NT2/D1 (cell line): ENCODE measurements at regions not wholly inside any gene's neighbourhood (a gene's known extent, or its start where the extent isn't known, plus 50 kb on each side); places are given as distances from the start of the nearest gene placed in this dataset.

Source experiments
- DNase-seq: peaks from one replicate; pipeline ENCODE4 v3.0.0-alpha.2; 2011; ENCODE audit warnings: low read depth, low spot score
- H3K27me3 ChIP-seq: 2 replicates; pipeline ENCODE4 v1.6.0; 2011; ENCODE audit warnings: mild to moderate bottlenecking; ENCODE audit not compliant: insufficient read length, insufficient read depth
- H3K36me3 ChIP-seq: 2 replicates; pipeline ENCODE4 v1.6.1; 2011; ENCODE audit warnings: mild to moderate bottlenecking, low read length, mixed read lengths; ENCODE audit not compliant: insufficient read depth, insufficient read length
- H3K4me1 ChIP-seq: 2 replicates; pipeline ENCODE4 v1.5.1; 2011; ENCODE audit not compliant: insufficient read depth, insufficient read length
- H3K4me3 ChIP-seq: 2 replicates; pipeline ENCODE4 v1.5.1; 2011; ENCODE audit warnings: low read depth; ENCODE audit not compliant: insufficient read length
- H3K9ac ChIP-seq: 2 replicates; pipeline ENCODE4 v1.6.0; 2011; ENCODE audit warnings: low read depth; ENCODE audit not compliant: insufficient read length
- H3K9me3 ChIP-seq: 2 replicates; pipeline ENCODE4 v1.5.1; 2011; ENCODE audit warnings: mild to moderate bottlenecking, low read length; ENCODE audit not compliant: insufficient read depth
- SUZ12 ChIP-seq: IDR thresholded peaks from 2 replicates; pipeline ENCODE4 v1.6.1; 2011; ENCODE audit not compliant: insufficient read length, insufficient read depth; ENCODE audit errors: extremely low read depth
- YY1 ChIP-seq: IDR thresholded peaks from 2 replicates; pipeline ENCODE4 v1.6.1; 2011; ENCODE audit not compliant: insufficient read length, insufficient read depth
- ZNF274 ChIP-seq: IDR thresholded peaks from 2 replicates; pipeline ENCODE4 v1.6.1; 2011; ENCODE audit warnings: mild to moderate bottlenecking, low read depth, low read length

GRCh38 chr13:84497613-84498012, 615.3 kb upstream of the SLITRK1 start:
- no peak overlapping the region for H3K4me3 ChIP-seq
- H3K36me3 ChIP-seq: no peaks in the 10 kb centered on the region
- no peaks in the 10 kb centered on the region for H3K27me3 ChIP-seq
- DNase-seq: no peak
- no peak overlapping the region for H3K9ac ChIP-seq
- no peaks in the 10 kb centered on the region for H3K9me3 ChIP-seq
- no peak for TF ChIP-seq YY1
- no peaks in the 10 kb centered on the region for H3K4me1 ChIP-seq

GRCh38 chr13:84491952-84492351, 609.7 kb upstream of the SLITRK1 start:
- no peaks in the 10 kb centered on the region for H3K27me3 ChIP-seq
- no peaks in the 10 kb centered on the region for H3K36me3 ChIP-seq
- no peaks in the 10 kb centered on the region for H3K9me3 ChIP-seq
- H3K9ac ChIP-seq: no peak overlapping the region
- TF ChIP-seq YY1 (no peak), SUZ12 (no peak), ZNF274 (no peak)
- no peaks in the 10 kb centered on the region for H3K4me1 ChIP-seq
- no peak overlapping the region for H3K4me3 ChIP-seq
- DNase-seq: no peak

- Histone ChIP-seq H3K27me3 (no peaks in the 10 kb centered on the region), H3K9ac (no peak overlapping the region), H3K4me1 (no peaks in the 10 kb centered on the region), H3K4me3 (no peak overlapping the region), H3K9me3 (no peaks in the 10 kb centered on the region), H3K36me3 (no peaks in the 10 kb centered on the region)
- no peak for DNase-seq
- no peak for TF ChIP-seq ZNF274
- TF ChIP-seq SUZ12: no peak
- TF ChIP-seq YY1: no peak
Observed at GRCh38 chr13:84487752-84488151, 605.5 kb upstream of the SLITRK1 start.

- Histone ChIP-seq H3K27me3 (no peaks in the 10 kb centered on the region), H3K9me3 (no peaks in the 10 kb centered on the region), H3K9ac (no peak overlapping the region), H3K4me1 (no peaks in the 10 kb centered on the region), H3K36me3 (no peaks in the 10 kb centered on the region), H3K4me3 (no peak overlapping the region)
- DNase-seq: no peak
- TF ChIP-seq SUZ12 (no peak), YY1 (no peak), ZNF274 (no peak)
Observed at GRCh38 chr13:84481958-84482357, 599.7 kb upstream of the SLITRK1 start.

- Histone ChIP-seq H3K36me3 (no peaks in the 10 kb centered on the region), H3K4me3 (no peak overlapping the region), H3K27me3 (no peaks in the 10 kb centered on the region), H3K4me1 (no peaks in the 10 kb centered on the region), H3K9me3 (no peaks in the 10 kb centered on the region), H3K9ac (no peak overlapping the region)
- TF ChIP-seq SUZ12 (no peak), ZNF274 (no peak), YY1 (no peak)
- DNase-seq: no peak
Observed at GRCh38 chr13:84479656-84480055, 597.4 kb upstream of the SLITRK1 start.

- H3K4me1 ChIP-seq: no peaks in the 10 kb centered on the region
- no peaks in the 10 kb centered on the region for H3K27me3 ChIP-seq
- H3K4me3 ChIP-seq: no peak overlapping the region
- H3K36me3 ChIP-seq: no peaks in the 10 kb centered on the region
- TF ChIP-seq ZNF274 (no peak), SUZ12 (no peak), YY1 (no peak)
- no peak overlapping the region for H3K9ac ChIP-seq
- no peak for DNase-seq
- H3K9me3 ChIP-seq: no peaks in the 10 kb centered on the region
Observed at GRCh38 chr13:84470528-84470927, 588.3 kb upstream of the SLITRK1 start.

- no peak for DNase-seq
- H3K27me3 ChIP-seq: no peaks in the 10 kb centered on the region
- no peaks in the 10 kb centered on the region for H3K4me1 ChIP-seq
- no peak for TF ChIP-seq ZNF274
- TF ChIP-seq SUZ12: no peak
- no peak for TF ChIP-seq YY1
- H3K9me3 ChIP-seq: no peaks in the 10 kb centered on the region
- H3K4me3 ChIP-seq: no peak overlapping the region
- H3K36me3 ChIP-seq: no peaks in the 10 kb centered on the region
- no peak overlapping the region for H3K9ac ChIP-seq
Observed at GRCh38 chr13:84466461-84466860, 584.2 kb upstream of the SLITRK1 start.

- Histone ChIP-seq H3K27me3 (no peaks in the 10 kb centered on the region), H3K4me1 (no peaks in the 10 kb centered on the region), H3K36me3 (no peaks in the 10 kb centered on the region), H3K4me3 (no peak overlapping the region), H3K9ac (no peak overlapping the region), H3K9me3 (no peaks in the 10 kb centered on the region)
- no peak for TF ChIP-seq YY1
- TF ChIP-seq SUZ12: no peak
- TF ChIP-seq ZNF274: no peak
- DNase-seq: no peak
Observed at GRCh38 chr13:84460989-84461388, 578.7 kb upstream of the SLITRK1 start.
